Astrocyte (in vitro differentiated cells and primary cell): ENCODE measurements at regions not wholly inside any gene's neighbourhood (a gene's known extent, or its start where the extent isn't known, plus 50 kb on each side); places are given as distances from the start of the nearest gene placed in this dataset.
"Not testable (repeated sequence)": the region's sequence is repeated elsewhere in the genome, so short reads cannot be mapped to it uniquely, and the experiment has no call there.

Source experiments
- DNase-seq: peaks from one replicate; pipeline ENCODE4 v3.0.0-alpha.2; 2010; ENCODE audit warnings: low read depth
- FAIRE-seq: peaks from 2 replicates; lab custom pipeline; 2011; peaks lifted over from hg19 to GRCh38; lab: Jason Lieb, UNC
- H2AFZ ChIP-seq: 2 replicates; pipeline ENCODE4 v1.6.0; 2012; ENCODE audit warnings: low read depth, low read length, inconsistent platforms
- H3K27ac ChIP-seq: 2 replicates; pipeline ENCODE4 v1.5.1; 2011; ENCODE audit warnings: low read depth, low read length, inconsistent platforms
- H3K27me3 ChIP-seq: 2 replicates; pipeline ENCODE4 v1.6.0; 2011; ENCODE audit warnings: low read length, inconsistent platforms; ENCODE audit not compliant: insufficient read depth
- H3K36me3 ChIP-seq: 2 replicates; pipeline ENCODE4 v1.5.1; 2011; ENCODE audit warnings: low read length, inconsistent platforms; ENCODE audit not compliant: insufficient read depth
- H3K4me1 ChIP-seq: 2 replicates; pipeline ENCODE4 v1.5.1; 2011; ENCODE audit warnings: low read length, inconsistent platforms; ENCODE audit not compliant: insufficient read depth
- H3K4me2 ChIP-seq: 2 replicates; pipeline ENCODE4 v1.6.0; 2012; ENCODE audit warnings: low read length, inconsistent platforms
- H3K4me3 ChIP-seq: 2 replicates; pipeline ENCODE4 v1.5.1; 2011; ENCODE audit warnings: low read depth, mild to moderate bottlenecking, low read length, inconsistent platforms; ENCODE audit not compliant: insufficient read depth
- H3K79me2 ChIP-seq: 2 replicates; pipeline ENCODE4 v1.6.0; 2012; ENCODE audit warnings: mild to moderate bottlenecking, low read length, inconsistent platforms; ENCODE audit not compliant: insufficient read depth
- H3K9ac ChIP-seq: 2 replicates; pipeline ENCODE4 v1.6.0; 2012; ENCODE audit warnings: mild to moderate bottlenecking, low read length, inconsistent platforms
- H3K9me3 ChIP-seq: 2 replicates; pipeline ENCODE4 v1.5.1; 2012; ENCODE audit warnings: low read depth, mild to moderate bottlenecking, low read length, inconsistent platforms; ENCODE audit not compliant: insufficient read depth
- H4K20me1 ChIP-seq: 2 replicates; pipeline ENCODE4 v1.6.0; 2012; ENCODE audit warnings: low read length, inconsistent platforms; ENCODE audit not compliant: insufficient read depth
- H3K27ac Mint-ChIP-seq: one replicate; pipeline ENCODE4 v1.8.0; 2021; ENCODE audit warnings: mild to moderate bottlenecking, mixed read lengths; ENCODE audit not compliant: unreplicated experiment
- H3K27me3 Mint-ChIP-seq: one replicate; pipeline ENCODE4 v1.8.0; 2021; ENCODE audit warnings: low read depth, mixed read lengths; ENCODE audit not compliant: unreplicated experiment
- H3K36me3 Mint-ChIP-seq: one replicate; pipeline ENCODE4 v1.8.0; 2021; ENCODE audit warnings: low read depth, mixed read lengths; ENCODE audit not compliant: unreplicated experiment
- H3K4me1 Mint-ChIP-seq: one replicate; pipeline ENCODE4 v1.8.0; 2021; ENCODE audit warnings: low read depth, mixed read lengths; ENCODE audit not compliant: unreplicated experiment
- H3K4me3 Mint-ChIP-seq: one replicate; pipeline ENCODE4 v1.8.0; 2021; ENCODE audit warnings: mild to moderate bottlenecking, moderate library complexity, mixed read lengths; ENCODE audit not compliant: unreplicated experiment
- H3K9me3 Mint-ChIP-seq: one replicate; pipeline ENCODE4 v1.8.0; 2021; ENCODE audit warnings: mild to moderate bottlenecking, mixed read lengths; ENCODE audit not compliant: unreplicated experiment
- CTCF ChIP-seq: IDR thresholded peaks from 2 replicates; pipeline ENCODE4 v1.5.1; 2011; ENCODE audit warnings: low read depth, mild to moderate bottlenecking, inconsistent platforms, low read length, moderate library complexity; ENCODE audit not compliant: insufficient read depth
- EZH2 ChIP-seq: IDR thresholded peaks from 2 replicates; pipeline ENCODE4 v1.6.1; 2012; ENCODE audit warnings: mild to moderate bottlenecking, low read length, inconsistent platforms; ENCODE audit not compliant: insufficient read depth

GRCh38 chr2:131635611-131636010 is 107.9 kb downstream of the CCDC74A start:
- H3K36me3 Mint-ChIP-seq: no peaks in the 10 kb centered on the region
- H3K4me1 Mint-ChIP-seq: peaks cover 2% of the 10 kb centered on the region
- peaks cover 2% of the 10 kb centered on the region for H3K9me3 Mint-ChIP-seq
- Histone ChIP-seq H3K9ac (no peak overlapping the region), H4K20me1 (no peaks in the 10 kb centered on the region), H3K4me1 (no peaks in the 10 kb centered on the region), H3K27ac (no peak overlapping the region), H3K79me2 (no peaks in the 10 kb centered on the region), H2AFZ (no peak overlapping the region), H3K36me3 (no peaks in the 10 kb centered on the region), H3K27me3 (no peaks in the 10 kb centered on the region), H3K4me2 (no peak overlapping the region), H3K9me3 (no peaks in the 10 kb centered on the region), H3K4me3 (no peak overlapping the region)
- no peak overlapping the region for H3K4me3 Mint-ChIP-seq
- H3K27ac Mint-ChIP-seq: no peak overlapping the region
- no peak for FAIRE-seq
- no peak for DNase-seq
- no peaks in the 10 kb centered on the region for H3K27me3 Mint-ChIP-seq
- TF ChIP-seq EZH2: no peak
- no peak for TF ChIP-seq CTCF

- H3K36me3 ChIP-seq, H3K27me3 Mint-ChIP-seq, H3K4me2 ChIP-seq, H3K27ac ChIP-seq, FAIRE-seq, DNase-seq, H3K9me3 Mint-ChIP-seq, H3K36me3 Mint-ChIP-seq, H3K79me2 ChIP-seq, H3K4me1 ChIP-seq, H4K20me1 ChIP-seq, H3K4me3 ChIP-seq, H3K27ac Mint-ChIP-seq, H3K9me3 ChIP-seq, H3K9ac ChIP-seq, H2AFZ ChIP-seq, H3K27me3 ChIP-seq, H3K4me3 Mint-ChIP-seq: not testable (repeated sequence)
- H3K4me1 Mint-ChIP-seq: peaks cover 11% of the 10 kb centered on the region
These were observed 109.1 kb downstream of the CCDC74A start for GRCh38 chr2:131636704-131637308.

- not testable (repeated sequence) for H3K9me3 ChIP-seq, H3K79me2 ChIP-seq, H4K20me1 ChIP-seq, DNase-seq, H3K4me3 ChIP-seq, H2AFZ ChIP-seq, H3K4me2 ChIP-seq, H3K36me3 Mint-ChIP-seq, H3K4me3 Mint-ChIP-seq, H3K36me3 ChIP-seq, H3K27ac ChIP-seq, H3K4me1 ChIP-seq, FAIRE-seq, H3K27me3 Mint-ChIP-seq, H3K9me3 Mint-ChIP-seq, H3K27me3 ChIP-seq, H3K27ac Mint-ChIP-seq, H3K9ac ChIP-seq
- peaks cover 13% of the 10 kb centered on the region for H3K4me1 Mint-ChIP-seq
These were observed 111.4 kb downstream of the CCDC74A start for GRCh38 chr2:131639001-131639620.
